D721Med (cell line): ENCODE measurements at regions not wholly inside any gene's neighbourhood (a gene's known extent, or its start where the extent isn't known, plus 50 kb on each side); places are given as distances from the start of the nearest gene placed in this dataset.

ENCODE experiments used
- DNase-seq: peaks from one replicate; pipeline ENCODE4 v3.0.0; 2011; ENCODE audit warnings: low spot score; ENCODE audit not compliant: insufficient read length
- FAIRE-seq: peaks from 2 replicates; lab custom pipeline; 2011; peaks lifted over from hg19 to GRCh38; lab: Jason Lieb, UNC
- TF ChIP-seq, protein P1 (sequence below): IDR thresholded peaks from 2 replicates; pipeline ENCODE4 v1.5.1; 2012; ENCODE audit warnings: mild to moderate bottlenecking, control low read depth; ENCODE audit not compliant: insufficient read depth; ENCODE audit errors: missing control alignments

DNA sequence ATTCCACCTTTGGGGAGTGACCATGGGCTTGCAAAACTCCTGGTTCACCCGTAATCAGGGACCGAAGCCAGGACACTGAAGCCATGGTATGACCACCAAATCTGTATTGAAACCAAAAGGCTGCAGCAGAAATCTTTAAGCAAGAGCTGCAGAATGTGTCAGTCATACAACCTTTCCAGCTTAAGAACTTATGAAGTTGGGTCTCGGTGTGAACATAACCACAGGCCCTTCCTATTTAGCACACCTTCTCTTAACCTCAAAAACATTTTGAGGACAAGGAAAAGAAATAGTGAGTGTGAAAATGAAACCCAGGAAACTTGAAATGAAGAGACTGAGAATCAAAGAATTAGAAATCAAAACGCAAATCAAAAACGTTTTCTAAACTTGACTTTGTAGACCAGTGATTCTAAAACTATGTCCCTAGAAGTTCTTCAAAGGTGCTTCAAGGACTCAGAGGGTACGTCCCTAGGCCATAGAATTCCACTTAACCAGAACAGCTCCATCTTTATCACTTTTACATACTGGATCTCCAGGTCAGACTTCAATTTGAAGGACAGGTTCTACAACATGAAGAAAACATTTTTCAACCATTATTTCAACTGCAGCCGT is 231.6 kb upstream of the GRIP1 start:
- TF ChIP-seq, protein P1, sequence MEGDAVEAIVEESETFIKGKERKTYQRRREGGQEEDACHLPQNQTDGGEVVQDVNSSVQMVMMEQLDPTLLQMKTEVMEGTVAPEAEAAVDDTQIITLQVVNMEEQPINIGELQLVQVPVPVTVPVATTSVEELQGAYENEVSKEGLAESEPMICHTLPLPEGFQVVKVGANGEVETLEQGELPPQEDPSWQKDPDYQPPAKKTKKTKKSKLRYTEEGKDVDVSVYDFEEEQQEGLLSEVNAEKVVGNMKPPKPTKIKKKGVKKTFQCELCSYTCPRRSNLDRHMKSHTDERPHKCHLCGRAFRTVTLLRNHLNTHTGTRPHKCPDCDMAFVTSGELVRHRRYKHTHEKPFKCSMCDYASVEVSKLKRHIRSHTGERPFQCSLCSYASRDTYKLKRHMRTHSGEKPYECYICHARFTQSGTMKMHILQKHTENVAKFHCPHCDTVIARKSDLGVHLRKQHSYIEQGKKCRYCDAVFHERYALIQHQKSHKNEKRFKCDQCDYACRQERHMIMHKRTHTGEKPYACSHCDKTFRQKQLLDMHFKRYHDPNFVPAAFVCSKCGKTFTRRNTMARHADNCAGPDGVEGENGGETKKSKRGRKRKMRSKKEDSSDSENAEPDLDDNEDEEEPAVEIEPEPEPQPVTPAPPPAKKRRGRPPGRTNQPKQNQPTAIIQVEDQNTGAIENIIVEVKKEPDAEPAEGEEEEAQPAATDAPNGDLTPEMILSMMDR = no peak
- FAIRE-seq = no peak
- no peak for DNase-seq

DNA sequence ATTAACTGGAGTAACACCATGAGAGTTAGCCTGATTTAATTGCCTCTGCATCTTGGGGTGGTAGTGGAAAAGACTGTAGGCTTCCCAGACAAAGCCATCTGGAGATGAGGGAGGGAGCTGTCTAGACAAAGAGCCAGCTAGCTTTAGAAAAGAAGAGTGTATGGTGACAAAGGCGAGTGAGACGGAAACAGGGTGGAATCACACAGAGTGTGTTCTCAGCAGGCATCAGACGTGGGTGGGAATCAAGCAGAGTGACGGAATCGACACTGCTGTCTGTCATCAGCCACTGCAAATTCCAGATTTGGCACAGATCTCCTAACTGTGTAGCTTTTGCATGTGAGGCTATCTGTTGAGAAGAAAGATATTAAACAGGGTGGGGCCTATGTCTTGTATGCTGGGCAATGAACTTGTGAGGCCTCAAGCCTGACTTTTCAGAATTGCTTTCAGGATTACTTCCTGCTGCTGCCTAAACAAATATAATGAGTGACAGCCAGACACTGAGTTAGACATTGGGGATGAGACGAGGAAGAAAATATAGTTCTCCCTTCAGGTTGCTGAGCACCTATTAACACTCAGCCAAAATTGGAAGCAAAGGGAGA is 236.5 kb upstream of the GRIP1 start:
- DNase-seq (no peak), FAIRE-seq (no peak)
- TF ChIP-seq, protein P1 = no peak

DNA sequence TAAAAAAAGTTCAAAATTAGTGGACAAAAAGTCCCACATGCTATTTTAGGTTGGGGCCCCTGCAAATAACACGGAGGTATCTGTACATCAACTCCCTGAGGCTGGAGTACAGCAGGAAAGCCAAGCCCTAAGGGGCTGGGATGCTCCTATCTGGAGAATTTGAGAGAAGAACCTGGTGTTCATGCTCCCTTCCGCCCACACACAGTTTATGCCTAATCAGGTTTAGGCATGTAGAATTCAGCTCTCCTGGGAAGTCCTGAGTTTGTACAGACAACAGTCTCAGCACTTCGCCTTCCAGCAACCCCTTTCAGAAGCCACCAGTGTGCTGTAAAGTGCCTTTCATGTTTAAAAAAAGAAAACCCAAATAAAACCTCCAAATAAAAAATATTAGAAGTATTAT is 237.3 kb upstream of the GRIP1 start:
- DNase-seq (no peak), FAIRE-seq (no peak)
- TF ChIP-seq, protein P1 = no peak

DNA sequence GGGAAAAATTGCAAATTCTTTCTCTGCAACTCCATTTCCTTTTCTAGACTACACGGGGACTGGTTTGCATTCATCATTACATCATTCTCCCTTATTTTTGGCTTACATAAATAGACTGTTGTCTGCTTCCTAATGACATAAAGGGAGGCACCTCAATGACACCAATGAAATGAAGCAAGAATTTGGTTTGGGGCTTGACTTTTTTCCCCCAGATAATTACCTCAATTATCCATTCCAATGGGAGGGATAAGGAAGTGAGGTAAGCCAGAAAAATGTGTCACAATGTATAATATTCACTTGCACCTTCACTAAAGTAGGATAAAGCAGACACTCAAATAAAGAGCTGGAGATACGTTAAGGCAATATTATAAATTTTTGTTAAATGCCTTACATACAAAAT is 240.6 kb upstream of the GRIP1 start:
- TF ChIP-seq, protein P1 = no peak
- no peak for FAIRE-seq

DNA sequence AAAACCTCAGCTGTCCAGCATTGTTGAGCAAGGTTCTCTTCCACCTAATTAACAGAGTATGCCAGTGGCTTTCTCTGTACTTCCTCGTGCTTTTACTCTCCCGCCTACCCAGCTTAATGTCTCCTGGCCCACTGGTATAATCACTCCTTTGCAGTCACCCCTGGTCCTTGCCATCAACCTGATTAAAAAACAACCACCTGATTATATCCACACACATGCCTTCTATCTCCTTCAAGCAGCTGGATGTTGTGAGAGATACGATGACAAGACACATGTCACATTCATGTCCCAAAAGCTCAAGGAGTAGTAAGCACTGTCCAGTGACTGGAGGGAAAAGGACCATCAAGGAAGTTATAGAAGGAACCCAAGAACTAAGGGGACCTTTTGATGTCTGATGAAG is 241.3 kb upstream of the GRIP1 start:
- TF ChIP-seq, protein P1 = no peak
- DNase-seq (no peak), FAIRE-seq (no peak)

More for the DNA sequence above, 240.6 kb upstream of the GRIP1 start:
- no peak for DNase-seq

DNA sequence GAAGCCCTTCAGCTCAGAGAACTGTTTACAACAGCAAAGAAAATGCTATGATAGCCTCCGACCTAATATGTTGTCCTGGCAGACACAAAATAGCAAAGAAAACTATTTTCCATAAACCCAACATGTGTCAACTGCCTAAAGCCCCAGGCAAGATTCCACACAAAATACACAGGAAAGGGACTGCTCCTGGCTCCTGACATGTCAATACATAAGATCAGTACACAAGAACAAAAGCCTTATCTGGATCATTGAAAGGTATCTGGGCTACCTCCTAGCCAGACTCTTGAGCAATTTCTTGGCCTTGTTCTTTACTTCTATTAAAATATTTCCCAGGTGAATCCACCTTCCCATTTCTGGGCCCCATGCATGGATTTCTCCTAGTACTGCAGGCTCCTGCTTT is 242.3 kb upstream of the GRIP1 start:
- FAIRE-seq (no peak), DNase-seq (no peak)
- TF ChIP-seq, protein P1 = no peak

DNA sequence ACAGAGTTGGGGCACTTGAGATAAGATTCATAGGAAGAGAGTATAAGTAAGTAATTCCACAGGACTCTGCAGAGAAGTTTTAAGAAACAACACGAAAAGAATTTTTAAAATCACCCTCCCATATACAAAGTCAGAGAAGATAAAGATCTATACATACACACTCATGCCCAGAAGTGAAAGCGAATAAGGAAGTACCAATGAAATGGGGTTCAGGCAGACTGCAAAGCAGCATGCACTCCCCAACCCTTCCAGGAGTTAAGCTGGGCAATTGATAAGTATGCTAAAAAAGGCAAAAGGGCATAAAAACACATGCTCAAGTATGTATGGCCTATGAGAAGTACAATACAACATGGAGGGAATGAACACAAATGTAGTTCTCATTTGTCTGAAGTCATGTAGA is 246.2 kb upstream of the GRIP1 start:
- FAIRE-seq = no peak
- TF ChIP-seq, protein P1 = no peak

More for the DNA sequence above, 246.2 kb upstream of the GRIP1 start:
- DNase-seq = no peak
